Keratinocyte (primary cell): ENCODE measurements at regions not wholly inside any gene's neighbourhood (a gene's known extent, or its start where the extent isn't known, plus 50 kb on each side); places are given as distances from the start of the nearest gene placed in this dataset.
"Not testable (repeated sequence)": the region's sequence is repeated elsewhere in the genome, so short reads cannot be mapped to it uniquely, and the experiment has no call there.

Source experiments
- DNase-seq: peaks from one replicate; pipeline ENCODE4 v3.0.0-alpha.2; 2011; ENCODE audit warnings: low read depth, missing footprints, low spot score
- FAIRE-seq: peaks from 2 replicates; lab custom pipeline; 2011; peaks lifted over from hg19 to GRCh38; lab: Jason Lieb, UNC
- H2AFZ ChIP-seq: 2 replicates; pipeline ENCODE4 v1.6.0; 2012; ENCODE audit warnings: low read length, control low read depth, inconsistent platforms; ENCODE audit not compliant: control insufficient read depth
- H3K27ac ChIP-seq: 2 replicates; pipeline ENCODE4 v1.5.1; 2011; ENCODE audit warnings: low read length; ENCODE audit not compliant: control insufficient read depth, insufficient read depth
- H3K27me3 ChIP-seq: 3 replicates; pipeline ENCODE4 v1.6.0; 2011; ENCODE audit warnings: low read length; ENCODE audit not compliant: control insufficient read depth, insufficient read depth; ENCODE audit errors: extremely low read depth
- H3K36me3 ChIP-seq, 2 experiments: 2 replicates in 1 of 2; 3 replicates in 1 of 2; pipeline ENCODE4 v1.5.1; 2011; ENCODE audit warnings: low read length in 2 of 2, mild to moderate bottlenecking in 1 of 2; ENCODE audit not compliant: control insufficient read depth in 2 of 2, insufficient read depth in 2 of 2; ENCODE audit errors: extremely low read depth in 1 of 2
- H3K4me1 ChIP-seq: 3 replicates; pipeline ENCODE4 v1.5.1; 2011; ENCODE audit warnings: low read length; ENCODE audit not compliant: control insufficient read depth, insufficient read depth; ENCODE audit errors: extremely low read depth
- H3K4me2 ChIP-seq: 3 replicates; pipeline ENCODE4 v1.6.0; 2011; ENCODE audit warnings: low read depth, low read length; ENCODE audit not compliant: control insufficient read depth, insufficient read depth; ENCODE audit errors: extremely low read depth
- H3K4me3 ChIP-seq, 3 experiments: fragments of 200-600 bp in 1 of 3; sonication (generic) in 1 of 3; 2 replicates in 2 of 3; 3 replicates in 1 of 3; pipeline ENCODE4 v1.5.1; 2011 to 2016; ENCODE audit warnings: low read length in 3 of 3, mild to moderate bottlenecking in 3 of 3, control low read depth in 2 of 3, inconsistent platforms in 1 of 3, low read depth in 1 of 3, mixed read lengths in 1 of 3, mixed run types in 1 of 3, moderate library complexity in 1 of 3; ENCODE audit not compliant: control insufficient read depth in 2 of 3, insufficient read depth in 2 of 3; ENCODE audit errors: extremely low read depth in 1 of 3
- H3K79me2 ChIP-seq: 2 replicates; pipeline ENCODE4 v1.6.0; 2012; ENCODE audit warnings: low read length; ENCODE audit not compliant: control insufficient read depth, insufficient read depth
- H3K9ac ChIP-seq: 3 replicates; pipeline ENCODE4 v1.6.0; 2011; ENCODE audit warnings: low read length; ENCODE audit not compliant: control insufficient read depth, insufficient read depth; ENCODE audit errors: extremely low read depth
- H3K9me1 ChIP-seq: 3 replicates; pipeline ENCODE4 v1.6.0; 2011; ENCODE audit warnings: low read length; ENCODE audit not compliant: control insufficient read depth, insufficient read depth; ENCODE audit errors: extremely low read depth
- H3K9me3 ChIP-seq: 2 replicates; pipeline ENCODE4 v1.5.1; 2012; ENCODE audit warnings: low read depth, low read length; ENCODE audit not compliant: control insufficient read depth
- H4K20me1 ChIP-seq: 3 replicates; pipeline ENCODE4 v1.6.0; 2011; ENCODE audit warnings: low read length; ENCODE audit not compliant: control insufficient read depth, insufficient read depth; ENCODE audit errors: extremely low read depth
- CTCF ChIP-seq, 3 experiments: IDR thresholded peaks in 1 of 3; conservative IDR thresholded peaks in 1 of 3; optimal IDR thresholded peaks in 1 of 3; 2 replicates in 2 of 3; 3 replicates in 1 of 3; pipeline versions ENCODE3 to v1.5.1; 2011; ENCODE audit warnings: low read length in 3 of 3, mild to moderate bottlenecking in 3 of 3, moderate library complexity in 2 of 3, control low read depth in 1 of 3, inconsistent platforms in 1 of 3; ENCODE audit not compliant: insufficient read depth in 2 of 3; ENCODE audit errors: extremely low read depth in 1 of 3
- EZH2 ChIP-seq: IDR thresholded peaks from one replicate; pipeline ENCODE4 v1.6.1; 2012; ENCODE audit warnings: inconsistent platforms, mild to moderate bottlenecking, low read length, moderate library complexity
- dilution Hi-C: fragments of 300-500 bp; cut with MboI; formaldehyde crosslinking; loops from one replicate; pipeline ENCODE4 v1.7.0; 2020; ENCODE audit warnings: low sequenced_read_pairs; ENCODE audit not compliant: extremely low pct_ligation_motif_present

GRCh38 chr6:18039481-18039880, 52.0 kb upstream of the KIF13A start:
- H3K27ac ChIP-seq, result peak overlapping the region; percentile 40

GRCh38 chr6:18038235-18038634, 50.8 kb upstream of the KIF13A start:
- H3K4me1 ChIP-seq, result peaks cover 20% of the 10 kb centered on the region
- H3K9ac ChIP-seq, dilution Hi-C loops, H2AFZ ChIP-seq, H3K9me1 ChIP-seq, H3K27ac ChIP-seq, DNase-seq, H3K4me3 ChIP-seq, H3K4me2 ChIP-seq, H3K79me2 ChIP-seq, H3K36me3 ChIP-seq, H3K27me3 ChIP-seq, H3K9me3 ChIP-seq, FAIRE-seq, H4K20me1 ChIP-seq: not testable (repeated sequence)

More at GRCh38 chr6:18039481-18039880, 52.0 kb upstream of the KIF13A start:
- Histone ChIP-seq H3K79me2 (no peaks in the 10 kb centered on the region), H3K27me3 (no peaks in the 10 kb centered on the region), H3K9ac (no peak overlapping the region), H2AFZ (no peak overlapping the region), H3K9me3 (no peaks in the 10 kb centered on the region), H3K36me3 (no peaks in the 10 kb centered on the region), H3K4me3 (no peak overlapping the region), H3K4me1 (peaks cover 27% of the 10 kb centered on the region), H4K20me1 (no peaks in the 10 kb centered on the region), H3K9me1 (no peaks in the 10 kb centered on the region), H3K4me2 (no peak overlapping the region)
- TF ChIP-seq CTCF (optimal IDR thresholded peaks at IDR 0.05 in 1 of 3, IDR thresholded peaks at IDR 0.05 in 1 of 3, conservative IDR thresholded peaks at IDR 0.05 in 1 of 3; ENCODE audit: extremely low read depth in 1 of 3, insufficient read depth in 2 of 3, low read length in 3 of 3) (no peak), EZH2 (no peak)
- dilution Hi-C loops, result no loop called here
- DNase-seq (no peak), FAIRE-seq (no peak)
